ENCODE measurements at regions not wholly inside any gene's neighbourhood (a gene's known extent, or its start where the extent isn't known, plus 50 kb on each side); places are given as distances from the start of the nearest gene placed in this dataset.

DNA sequence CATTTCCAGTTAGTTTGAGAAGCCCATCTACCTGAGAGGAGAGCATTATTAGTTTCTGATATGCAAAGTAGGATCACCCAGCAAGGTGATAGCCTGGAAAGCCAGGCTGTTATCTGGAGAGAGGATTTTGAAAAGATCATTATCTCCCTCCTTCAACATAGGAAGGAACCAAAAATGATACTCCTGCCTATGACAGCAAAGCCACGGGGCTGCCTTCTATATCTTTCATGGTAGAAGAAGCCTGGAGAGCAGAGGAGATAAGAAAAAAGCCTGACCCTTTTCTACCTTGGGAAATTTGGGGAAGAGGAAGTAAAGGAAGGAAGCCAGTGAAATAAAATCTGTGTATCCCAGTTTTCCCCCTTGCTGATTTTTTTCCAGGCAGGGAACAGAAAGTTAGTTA, 205.5 kb downstream of the MFSD1 start:
- peaks cover 5% of the 10 kb centered on the region; the same call in 1 of the 2 replicates for H3K4me1 ChIP-seq (ENCODE audit: low read length)
- no peak for DNase-seq
- no peaks in the 10 kb centered on the region for H3K9me2 ChIP-seq (replicated peaks; ENCODE audit: insufficient read depth, low read length)
- no peak overlapping the region for H3K27ac ChIP-seq (ENCODE audit: low read length)
- H3K27me3 ChIP-seq (ENCODE audit: low read length) = no peaks in the 10 kb centered on the region
- H3K4me2 ChIP-seq (ENCODE audit: low read depth, low read length, poor library complexity, severe bottlenecking) = no peak overlapping the region
- no peak overlapping the region for H2AFZ ChIP-seq (ENCODE audit: low read length)
- H3K9ac ChIP-seq (ENCODE audit: low read length) = no peak overlapping the region
- no peaks in the 10 kb centered on the region for H4K20me1 ChIP-seq (ENCODE audit: insufficient read depth, low read depth, low read length)
- no peaks in the 10 kb centered on the region for H3K36me3 ChIP-seq (ENCODE audit: insufficient read depth, low read length)
- H3K4me3 ChIP-seq (ENCODE audit: low read length) = no peak overlapping the region
- H3K9me3 ChIP-seq (ENCODE audit: low read length) = no peaks in the 10 kb centered on the region
- no peaks in the 10 kb centered on the region for H3K79me2 ChIP-seq (ENCODE audit: low read length)

GRCh38 chr3:159008401-159008800, 206.5 kb downstream of the MFSD1 start:
- H3K9ac ChIP-seq (ENCODE audit: low read length) = no peak overlapping the region
- no peak overlapping the region for H3K27ac ChIP-seq (ENCODE audit: low read length)
- H3K9me3 ChIP-seq (ENCODE audit: low read length) = no peaks in the 10 kb centered on the region
- no peak overlapping the region for H3K4me2 ChIP-seq (ENCODE audit: low read depth, low read length, poor library complexity, severe bottlenecking)
- H3K4me3 ChIP-seq (ENCODE audit: low read length) = no peak overlapping the region
- H2AFZ ChIP-seq (ENCODE audit: low read length) = no peak overlapping the region
- H4K20me1 ChIP-seq (ENCODE audit: insufficient read depth, low read depth, low read length) = no peaks in the 10 kb centered on the region
- no peaks in the 10 kb centered on the region for H3K27me3 ChIP-seq (ENCODE audit: low read length)
- no peaks in the 10 kb centered on the region for H3K9me2 ChIP-seq (replicated peaks; ENCODE audit: insufficient read depth, low read length)
- no peaks in the 10 kb centered on the region for H3K36me3 ChIP-seq (ENCODE audit: insufficient read depth, low read length)
- no peaks in the 10 kb centered on the region for H3K79me2 ChIP-seq (ENCODE audit: low read length)
- DNase-seq = no peak
- peaks cover 5% of the 10 kb centered on the region; the same call in 1 of the 2 replicates for H3K4me1 ChIP-seq (ENCODE audit: low read length)

- no peak for DNase-seq
Measured at GRCh38 chr3:159018341-159018740, 216.5 kb downstream of the MFSD1 start.

DNA sequence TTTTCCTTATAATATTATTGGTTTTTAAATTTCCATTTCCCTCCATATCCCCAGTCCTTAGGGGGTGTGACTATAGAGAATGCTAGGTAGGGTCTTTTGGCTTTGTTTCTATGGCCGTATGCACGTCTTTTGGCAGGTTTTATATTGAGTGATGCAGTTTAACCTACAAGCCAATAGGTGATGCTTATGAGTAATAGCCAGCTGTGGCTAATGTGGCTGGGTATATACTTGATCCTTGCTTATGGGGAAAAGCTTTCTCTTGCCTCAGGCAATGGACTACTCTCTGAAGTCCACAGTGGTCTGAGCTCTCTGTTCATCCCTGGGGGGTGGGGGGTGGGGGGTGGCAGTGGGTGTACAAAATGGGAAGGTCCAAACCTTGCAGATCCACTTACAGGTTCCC, 223.9 kb downstream of the MFSD1 start:
- Histone ChIP-seq H3K4me1 (ENCODE audit: low read length) (no peaks in the 10 kb centered on the region), H3K79me2 (ENCODE audit: low read length) (no peaks in the 10 kb centered on the region), H3K9me2 (replicated peaks; ENCODE audit: insufficient read depth, low read length) (no peaks in the 10 kb centered on the region), H2AFZ (ENCODE audit: low read length) (no peak overlapping the region), H3K27me3 (ENCODE audit: low read length) (no peaks in the 10 kb centered on the region; the same call in 1 of the 2 replicates), H3K4me2 (ENCODE audit: low read depth, low read length, poor library complexity, severe bottlenecking) (no peak overlapping the region), H3K9ac (ENCODE audit: low read length) (no peak overlapping the region), H3K27ac (ENCODE audit: low read length) (no peak overlapping the region), H3K9me3 (ENCODE audit: low read length) (peaks cover 5% of the 10 kb centered on the region; the same call in 1 of the 2 replicates), H4K20me1 (ENCODE audit: insufficient read depth, low read depth, low read length) (no peaks in the 10 kb centered on the region), H3K4me3 (ENCODE audit: low read length) (no peak overlapping the region), H3K36me3 (ENCODE audit: insufficient read depth, low read length) (no peaks in the 10 kb centered on the region)
- DNase-seq = no peak

More at GRCh38 chr3:159018341-159018740, 216.5 kb downstream of the MFSD1 start:
- Histone ChIP-seq H3K27ac (ENCODE audit: low read length) (no peak overlapping the region), H4K20me1 (ENCODE audit: insufficient read depth, low read depth, low read length) (no peaks in the 10 kb centered on the region), H2AFZ (ENCODE audit: low read length) (no peak overlapping the region), H3K79me2 (ENCODE audit: low read length) (no peaks in the 10 kb centered on the region), H3K9me2 (replicated peaks; ENCODE audit: insufficient read depth, low read length) (no peaks in the 10 kb centered on the region), H3K27me3 (ENCODE audit: low read length) (no peaks in the 10 kb centered on the region), H3K4me3 (ENCODE audit: low read length) (no peak overlapping the region), H3K9ac (ENCODE audit: low read length) (no peak overlapping the region), H3K9me3 (ENCODE audit: low read length) (peaks cover 5% of the 10 kb centered on the region; the same call in 1 of the 2 replicates), H3K4me2 (ENCODE audit: low read depth, low read length, poor library complexity, severe bottlenecking) (no peak overlapping the region), H3K4me1 (ENCODE audit: low read length) (no peaks in the 10 kb centered on the region), H3K36me3 (ENCODE audit: insufficient read depth, low read length) (no peaks in the 10 kb centered on the region)

- Histone ChIP-seq H3K27ac (ENCODE audit: low read length) (no peak overlapping the region), H2AFZ (ENCODE audit: low read length) (no peak overlapping the region), H3K4me1 (ENCODE audit: low read length) (no peaks in the 10 kb centered on the region), H3K9me2 (replicated peaks; ENCODE audit: insufficient read depth, low read length) (no peaks in the 10 kb centered on the region), H3K4me3 (ENCODE audit: low read length) (no peak overlapping the region), H3K79me2 (ENCODE audit: low read length) (no peaks in the 10 kb centered on the region), H3K9me3 (ENCODE audit: low read length) (peaks cover 5% of the 10 kb centered on the region; the same call in 1 of the 2 replicates), H4K20me1 (ENCODE audit: insufficient read depth, low read depth, low read length) (no peaks in the 10 kb centered on the region), H3K27me3 (ENCODE audit: low read length) (no peaks in the 10 kb centered on the region; the same call in 1 of the 2 replicates), H3K4me2 (ENCODE audit: low read depth, low read length, poor library complexity, severe bottlenecking) (no peak overlapping the region), H3K36me3 (ENCODE audit: insufficient read depth, low read length) (no peaks in the 10 kb centered on the region), H3K9ac (ENCODE audit: low read length) (no peak overlapping the region)
- DNase-seq = no peak
Measured at GRCh38 chr3:159026510-159026909, 224.7 kb downstream of the MFSD1 start.

DNA sequence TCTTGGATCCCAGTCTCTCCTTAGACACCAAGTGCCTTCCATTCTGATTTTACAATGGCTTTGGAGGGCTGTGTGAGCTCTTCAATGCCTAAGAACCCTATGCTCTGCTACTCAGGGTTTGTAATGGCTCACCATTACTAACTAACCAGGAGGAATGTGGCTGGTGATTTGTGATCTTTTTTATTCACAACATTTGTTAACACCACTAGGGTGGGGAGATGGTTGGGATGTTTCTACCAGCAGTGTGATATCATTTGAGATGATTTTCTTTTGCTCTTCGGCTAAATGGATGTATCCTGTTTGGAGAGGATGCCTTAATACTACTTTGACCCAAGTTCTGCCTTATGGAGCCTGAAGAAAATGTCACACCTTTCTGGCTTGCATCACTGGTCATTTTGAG, 226.9 kb downstream of the MFSD1 start:
- Histone ChIP-seq H3K36me3 (ENCODE audit: insufficient read depth, low read length) (no peaks in the 10 kb centered on the region), H3K79me2 (ENCODE audit: low read length) (no peaks in the 10 kb centered on the region), H3K27me3 (ENCODE audit: low read length) (no peaks in the 10 kb centered on the region; the same call in 1 of the 2 replicates), H3K9me2 (replicated peaks; ENCODE audit: insufficient read depth, low read length) (no peaks in the 10 kb centered on the region), H3K4me1 (ENCODE audit: low read length) (no peaks in the 10 kb centered on the region), H3K9me3 (ENCODE audit: low read length) (no peaks in the 10 kb centered on the region), H3K4me3 (ENCODE audit: low read length) (no peak overlapping the region), H3K27ac (ENCODE audit: low read length) (no peak overlapping the region), H2AFZ (ENCODE audit: low read length) (no peak overlapping the region), H3K4me2 (ENCODE audit: low read depth, low read length, poor library complexity, severe bottlenecking) (no peak overlapping the region), H4K20me1 (ENCODE audit: insufficient read depth, low read depth, low read length) (no peaks in the 10 kb centered on the region), H3K9ac (ENCODE audit: low read length) (no peak overlapping the region)
- DNase-seq = no peak

GRCh38 chr3:159029306-159030026, 227.6 kb downstream of the MFSD1 start:
- Histone ChIP-seq H3K79me2 (ENCODE audit: low read length) (no peaks in the 10 kb centered on the region), H3K4me3 (ENCODE audit: low read length) (no peak overlapping the region), H3K27me3 (ENCODE audit: low read length) (no peaks in the 10 kb centered on the region; the same call in 1 of the 2 replicates), H3K9me3 (ENCODE audit: low read length) (no peaks in the 10 kb centered on the region), H3K4me2 (ENCODE audit: low read depth, low read length, poor library complexity, severe bottlenecking) (no peak overlapping the region), H3K9ac (ENCODE audit: low read length) (no peak overlapping the region), H3K9me2 (replicated peaks; ENCODE audit: insufficient read depth, low read length) (no peaks in the 10 kb centered on the region), H3K36me3 (ENCODE audit: insufficient read depth, low read length) (no peaks in the 10 kb centered on the region), H2AFZ (ENCODE audit: low read length) (no peak overlapping the region), H3K27ac (ENCODE audit: low read length) (no peak overlapping the region), H3K4me1 (ENCODE audit: low read length) (no peaks in the 10 kb centered on the region), H4K20me1 (ENCODE audit: insufficient read depth, low read depth, low read length) (no peaks in the 10 kb centered on the region)
- no peak for DNase-seq

DNA sequence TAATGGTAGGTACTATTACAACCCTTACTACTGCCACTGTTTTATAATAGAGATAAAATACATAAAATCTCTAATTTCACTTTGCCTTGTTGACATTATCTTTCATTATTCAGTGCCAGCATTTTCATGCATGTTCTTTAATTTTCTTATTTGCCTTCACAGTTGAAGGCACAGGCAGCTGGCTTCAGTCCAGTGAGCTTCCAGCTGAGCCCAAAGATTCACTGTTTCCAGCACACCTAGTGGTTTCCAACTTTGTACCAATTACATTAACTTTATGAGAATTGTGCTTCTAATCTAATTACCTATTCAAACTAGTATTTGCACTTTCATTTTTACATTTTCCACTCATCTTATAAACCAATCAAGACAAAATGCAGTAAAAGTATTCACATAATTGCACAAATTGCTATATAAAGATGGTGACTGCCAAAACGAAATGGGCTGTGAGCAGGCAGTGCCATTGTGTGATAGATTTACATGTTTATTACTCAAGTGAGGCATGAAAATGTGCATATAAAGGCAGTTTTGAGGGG, 228.3 kb downstream of the MFSD1 start:
- no peaks in the 10 kb centered on the region for H3K4me1 ChIP-seq (ENCODE audit: low read length)
- H3K9me2 ChIP-seq (replicated peaks; ENCODE audit: insufficient read depth, low read length) = no peaks in the 10 kb centered on the region
- H3K36me3 ChIP-seq (ENCODE audit: insufficient read depth, low read length) = no peaks in the 10 kb centered on the region
- no peaks in the 10 kb centered on the region for H3K79me2 ChIP-seq (ENCODE audit: low read length)
- H3K9ac ChIP-seq (ENCODE audit: low read length) = no peak overlapping the region
- no peak overlapping the region for H3K4me2 ChIP-seq (ENCODE audit: low read depth, low read length, poor library complexity, severe bottlenecking)
- DNase-seq = no peak
- no peaks in the 10 kb centered on the region for H3K9me3 ChIP-seq (ENCODE audit: low read length)
- no peak overlapping the region for H3K27ac ChIP-seq (ENCODE audit: low read length)
- no peaks in the 10 kb centered on the region for H4K20me1 ChIP-seq (ENCODE audit: insufficient read depth, low read depth, low read length)
- no peaks in the 10 kb centered on the region; the same call in 1 of the 2 replicates for H3K27me3 ChIP-seq (ENCODE audit: low read length)
- H3K4me3 ChIP-seq (ENCODE audit: low read length) = no peak overlapping the region
- no peak overlapping the region for H2AFZ ChIP-seq (ENCODE audit: low read length)
